ENCODE measurements at regions not wholly inside any gene's neighbourhood (a gene's known extent, or its start where the extent isn't known, plus 50 kb on each side); places are given as distances from the start of the nearest gene placed in this dataset.

DNA sequence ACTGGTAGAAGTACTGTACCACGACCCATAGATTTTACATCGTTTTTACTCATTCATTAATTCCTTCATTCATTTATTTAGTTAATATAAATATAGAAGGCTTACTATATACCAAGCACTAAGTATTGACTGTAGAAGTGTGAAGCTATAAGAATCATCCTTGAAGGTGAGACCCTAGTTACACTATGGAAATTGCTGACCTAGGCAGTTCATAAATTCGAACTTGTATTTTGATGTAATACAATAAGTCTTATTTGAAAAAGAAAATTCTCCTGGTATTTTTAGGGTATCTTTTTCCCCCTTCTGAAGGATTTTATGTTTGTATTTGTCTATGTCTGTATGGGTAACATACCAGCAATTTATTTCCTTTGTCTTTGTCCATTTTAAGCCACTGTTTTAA, 220.1 kb upstream of the DMAC1 start:
- no peaks in the 10 kb centered on the region for H3K27me3 ChIP-seq

DNA sequence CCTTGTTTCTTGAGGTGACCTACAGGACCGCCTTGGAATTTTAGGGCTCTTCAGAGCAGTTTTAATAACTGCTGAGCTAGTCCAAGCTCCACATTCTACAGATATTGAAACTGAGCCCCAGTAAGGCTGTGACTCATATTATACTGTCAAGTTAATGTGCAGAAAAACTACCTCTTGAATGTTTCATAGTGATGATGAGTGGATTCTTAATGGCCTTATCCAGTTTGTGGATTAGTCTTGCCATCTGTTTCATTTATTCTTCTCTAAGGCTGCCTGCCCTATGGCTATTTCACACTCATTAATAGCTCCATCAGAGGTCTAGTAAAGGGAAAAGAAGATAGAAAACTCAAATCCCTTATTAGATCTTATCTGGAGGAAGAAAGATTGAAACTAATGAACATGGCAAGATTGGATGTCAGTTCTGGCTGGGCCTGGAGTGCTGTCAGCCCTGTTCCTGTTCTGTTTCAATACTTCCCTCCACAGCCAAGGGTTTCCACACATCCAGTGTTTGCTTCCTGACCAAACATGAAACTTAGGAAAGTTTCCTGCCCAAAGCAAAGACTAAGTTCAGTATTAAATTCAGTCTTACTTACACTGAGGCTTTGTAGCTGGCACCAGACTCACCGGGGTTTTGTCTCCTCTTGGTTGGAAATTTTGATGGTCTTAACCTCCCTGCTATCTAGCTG, 215.6 kb upstream of the DMAC1 start:
- Histone ChIP-seq H3K36me3 (no peaks in the 10 kb centered on the region), H3K4me3 (no peak overlapping the region), H3K4me1 (no peaks in the 10 kb centered on the region), H3K9me3 (no peaks in the 10 kb centered on the region), H3K27ac (no peak overlapping the region), H3K27me3 (no peaks in the 10 kb centered on the region)
- intact Hi-C loops (cut with DNase I; ENCODE audit: low total_unique reads), result no loop called here
- peak in 1 of 2 donors; percentile 42 for DNase-seq
- TF ChIP-seq POLR2A (IDR thresholded peaks at IDR 0.05) (no peak), EP300 (IDR thresholded peaks at IDR 0.05) (no peak), POLR2AphosphoS5 (IDR thresholded peaks at IDR 0.05) (no peak)
- TF ChIP-seq, protein P1, sequence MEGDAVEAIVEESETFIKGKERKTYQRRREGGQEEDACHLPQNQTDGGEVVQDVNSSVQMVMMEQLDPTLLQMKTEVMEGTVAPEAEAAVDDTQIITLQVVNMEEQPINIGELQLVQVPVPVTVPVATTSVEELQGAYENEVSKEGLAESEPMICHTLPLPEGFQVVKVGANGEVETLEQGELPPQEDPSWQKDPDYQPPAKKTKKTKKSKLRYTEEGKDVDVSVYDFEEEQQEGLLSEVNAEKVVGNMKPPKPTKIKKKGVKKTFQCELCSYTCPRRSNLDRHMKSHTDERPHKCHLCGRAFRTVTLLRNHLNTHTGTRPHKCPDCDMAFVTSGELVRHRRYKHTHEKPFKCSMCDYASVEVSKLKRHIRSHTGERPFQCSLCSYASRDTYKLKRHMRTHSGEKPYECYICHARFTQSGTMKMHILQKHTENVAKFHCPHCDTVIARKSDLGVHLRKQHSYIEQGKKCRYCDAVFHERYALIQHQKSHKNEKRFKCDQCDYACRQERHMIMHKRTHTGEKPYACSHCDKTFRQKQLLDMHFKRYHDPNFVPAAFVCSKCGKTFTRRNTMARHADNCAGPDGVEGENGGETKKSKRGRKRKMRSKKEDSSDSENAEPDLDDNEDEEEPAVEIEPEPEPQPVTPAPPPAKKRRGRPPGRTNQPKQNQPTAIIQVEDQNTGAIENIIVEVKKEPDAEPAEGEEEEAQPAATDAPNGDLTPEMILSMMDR (IDR thresholded peaks at IDR 0.05), result no peak
- 83 to 97% (median 91%) methylated on average over 2 of the region's 2 CpGs for WGBS, 5 donors

More for the DNA sequence above, 220.1 kb upstream of the DMAC1 start:
- Histone ChIP-seq H3K4me1 (no peaks in the 10 kb centered on the region), H3K27ac (no peak overlapping the region), H3K9me3 (peaks cover 0 to 4% (median 0%) of the 10 kb centered on the region in 4 donors), H3K36me3 (no peaks in the 10 kb centered on the region), H3K4me3 (no peak overlapping the region)
- DNase-seq, result no peak
- WGBS, 5 donors, result 80 to 83% (median 82%) methylated on average over 3 of the region's 3 CpGs
- TF ChIP-seq, protein P1 (IDR thresholded peaks at IDR 0.05), result no peak
- TF ChIP-seq POLR2A (IDR thresholded peaks at IDR 0.05) (no peak), POLR2AphosphoS5 (IDR thresholded peaks at IDR 0.05) (no peak), EP300 (IDR thresholded peaks at IDR 0.05) (no peak)
- intact Hi-C loops (cut with DNase I; ENCODE audit: low total_unique reads), result no loop called here

DNA sequence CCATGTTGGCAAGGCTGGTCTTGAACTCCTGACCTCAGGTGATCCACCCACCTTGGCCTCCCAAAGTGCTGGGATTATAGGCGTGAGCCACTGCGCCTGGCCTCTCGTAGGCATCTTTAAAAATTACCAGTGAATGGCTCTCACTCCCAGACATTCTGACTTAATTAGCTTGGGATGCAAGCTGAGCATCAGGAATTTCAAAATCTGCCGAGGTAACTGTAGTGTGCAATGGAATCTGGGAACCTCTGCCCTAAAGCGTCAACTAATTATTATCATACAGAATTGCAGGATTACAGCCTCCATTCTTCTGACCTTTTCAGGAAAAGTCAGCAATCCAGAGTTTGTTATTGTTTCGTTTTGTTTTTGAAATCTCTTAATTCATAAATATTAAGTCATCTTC, 213.4 kb upstream of the DMAC1 start:
- 84 to 85% (median 84%) methylated on average over 4 to 6 of the region's 6 CpGs for WGBS, 5 donors
- H3K4me3 ChIP-seq, result no peak overlapping the region
- intact Hi-C loops (cut with DNase I; ENCODE audit: low total_unique reads), result no loop called here

DNA sequence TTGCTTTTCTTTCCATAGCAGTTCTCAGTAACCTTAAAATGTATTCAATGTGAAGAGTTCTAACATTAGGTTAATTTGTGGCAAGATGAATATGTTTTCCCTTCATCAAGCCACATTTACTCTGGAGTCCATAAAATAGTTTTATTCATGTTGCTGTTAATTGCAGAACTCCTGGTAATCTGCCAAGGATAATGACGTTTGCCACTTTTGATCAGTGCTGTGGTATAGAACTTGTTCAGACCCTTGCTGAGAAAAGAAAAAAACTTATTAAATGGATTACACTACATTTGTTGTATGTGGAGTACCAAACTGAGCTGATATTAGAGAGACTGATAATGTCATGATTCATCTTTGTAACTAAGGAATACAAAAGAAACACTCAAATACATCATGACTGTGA, 212.4 kb upstream of the DMAC1 start:
- WGBS, 5 donors, result 13 to 33% (median 16%) methylated on average over 1 of the region's 1 CpG
- H3K9me3 ChIP-seq, result no peaks in the 10 kb centered on the region
- TF ChIP-seq EP300 (IDR thresholded peaks at IDR 0.05), result no peak
- no peak for TF ChIP-seq POLR2A (IDR thresholded peaks at IDR 0.05)
- TF ChIP-seq POLR2AphosphoS5 (IDR thresholded peaks at IDR 0.05), result no peak
- TF ChIP-seq, protein P1 (IDR thresholded peaks at IDR 0.05), result no peak

More for the DNA sequence above, 213.4 kb upstream of the DMAC1 start:
- Histone ChIP-seq H3K9me3 (no peaks in the 10 kb centered on the region), H3K27me3 (no peaks in the 10 kb centered on the region), H3K4me1 (no peaks in the 10 kb centered on the region), H3K27ac (no peak overlapping the region), H3K36me3 (no peaks in the 10 kb centered on the region)
- no peak for TF ChIP-seq POLR2A (IDR thresholded peaks at IDR 0.05)
- TF ChIP-seq POLR2AphosphoS5 (IDR thresholded peaks at IDR 0.05), result no peak
- TF ChIP-seq EP300 (IDR thresholded peaks at IDR 0.05), result no peak
- DNase-seq, result no peak

DNA sequence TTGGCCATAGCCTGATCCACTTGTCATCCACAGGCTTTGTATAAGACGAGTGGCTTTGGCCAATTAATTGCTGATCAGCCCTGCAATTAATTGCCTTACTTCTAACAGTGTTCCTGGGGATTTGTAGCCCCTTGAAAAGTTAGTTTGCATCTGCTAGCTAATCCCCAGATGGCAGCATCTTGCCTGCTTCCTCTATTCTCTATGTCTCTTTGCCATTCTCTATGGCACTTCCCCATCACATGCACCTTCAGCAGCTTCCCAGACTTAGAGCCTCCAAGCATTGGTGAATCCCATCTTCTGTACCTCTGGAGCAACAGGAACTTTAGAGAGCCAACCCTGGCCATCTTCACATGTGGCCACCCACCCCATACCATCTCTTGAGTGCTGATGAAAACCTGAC, 197.0 kb upstream of the DMAC1 start:
- Histone ChIP-seq H3K27me3 (no peaks in the 10 kb centered on the region), H3K36me3 (no peaks in the 10 kb centered on the region), H3K4me1 (no peaks in the 10 kb centered on the region), H3K27ac (no peak overlapping the region), H3K4me3 (no peak overlapping the region), H3K9me3 (no peaks in the 10 kb centered on the region)
- TF ChIP-seq POLR2A (IDR thresholded peaks at IDR 0.05) (no peak), POLR2AphosphoS5 (IDR thresholded peaks at IDR 0.05) (no peak), EP300 (IDR thresholded peaks at IDR 0.05) (no peak)
- TF ChIP-seq, protein P1 (IDR thresholded peaks at IDR 0.05), result no peak
- no peak for DNase-seq
- intact Hi-C loops (cut with DNase I; ENCODE audit: low total_unique reads), result no loop called here
- WGBS, 5 donors, result 81 to 94% (median 82%) methylated on average over 1 of the region's 1 CpG

More for the DNA sequence above, 212.4 kb upstream of the DMAC1 start:
- Histone ChIP-seq H3K4me1 (no peaks in the 10 kb centered on the region), H3K36me3 (no peaks in the 10 kb centered on the region), H3K27me3 (no peaks in the 10 kb centered on the region), H3K27ac (no peak overlapping the region), H3K4me3 (no peak overlapping the region)
- intact Hi-C loops (cut with DNase I; ENCODE audit: low total_unique reads), result no loop called here
- DNase-seq, result peak in 1 of 2 donors; percentile 27
